HL-60 (cell line): ENCODE measurements at regions not wholly inside any gene's neighbourhood (a gene's known extent, or its start where the extent isn't known, plus 50 kb on each side); places are given as distances from the start of the nearest gene placed in this dataset.

Experiments used
- DNase-seq, 2 experiments: peaks; one replicate each; pipeline ENCODE4 v3.0.0-alpha.2; 2010 to 2020; ENCODE audit warnings: low read depth in 1 of 2, low spot score in 1 of 2
- H3K27ac ChIP-seq: fragments of 250-450 bp; sonication (Bioruptor Pico); replicated peaks from 2 replicates; pipeline ENCODE4 v1.5.1; 2020; ENCODE audit warnings: mild to moderate bottlenecking, moderate library complexity
- H3K27me3 ChIP-seq: fragments of 250-450 bp; sonication (Bioruptor Pico); 2 replicates; pipeline ENCODE4 v1.5.1; 2021; ENCODE audit warnings: mild to moderate bottlenecking, moderate library complexity; ENCODE audit not compliant: insufficient read depth, poor library complexity, severe bottlenecking
- H3K4me3 ChIP-seq: replicated peaks from 2 replicates; pipeline ENCODE4 v1.5.1; 2011; ENCODE audit warnings: mild to moderate bottlenecking, control low read depth, low read length; ENCODE audit not compliant: insufficient read depth
- GABPA ChIP-seq: IDR thresholded peaks from 2 replicates; pipeline ENCODE4 v1.6.1; 2012; ENCODE audit warnings: low read depth
- POLR2AphosphoS5 ChIP-seq: IDR thresholded peaks from 2 replicates; pipeline ENCODE4 v1.6.1; 2012; ENCODE audit warnings: low read depth
- SPI1 ChIP-seq: IDR thresholded peaks from 2 replicates; pipeline ENCODE4 v1.6.1; 2012; ENCODE audit warnings: low read depth, mild to moderate bottlenecking, borderline replicate concordance
- TF ChIP-seq, protein P1 (sequence below): IDR thresholded peaks from one replicate; pipeline ENCODE4 v1.5.1; 2011; ENCODE audit warnings: low read length, control low read depth, inconsistent platforms; ENCODE audit not compliant: insufficient read depth
- TF ChIP-seq, protein P2 (sequence below): IDR thresholded peaks from 2 replicates; pipeline ENCODE4 v1.6.1; 2012; ENCODE audit warnings: low read depth; ENCODE audit not compliant: insufficient replicate concordance

DNA sequence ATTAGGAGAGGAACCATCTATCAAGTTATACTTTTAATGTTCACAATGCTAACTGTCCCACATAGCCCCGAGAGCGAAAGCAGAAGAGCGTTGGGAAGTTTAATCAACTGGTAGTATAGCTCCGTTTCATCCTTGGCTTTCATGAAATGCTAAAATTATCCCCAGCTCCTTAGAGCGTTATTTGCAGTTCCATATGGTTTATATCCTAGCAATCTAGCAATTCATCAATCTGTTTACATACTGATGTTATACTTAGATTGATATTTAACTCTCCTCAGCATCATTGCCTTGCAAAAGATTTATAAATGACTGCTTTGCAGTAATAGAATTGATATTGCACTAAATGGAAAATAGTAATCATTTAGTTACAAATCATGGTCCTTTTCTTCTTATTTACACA is 419.8 kb downstream of the COG6 start:
- H3K27me3 ChIP-seq = peaks cover 5% of the 10 kb centered on the region
- DNase-seq = no peak
- TF ChIP-seq GABPA = no peak
- TF ChIP-seq, protein P1, sequence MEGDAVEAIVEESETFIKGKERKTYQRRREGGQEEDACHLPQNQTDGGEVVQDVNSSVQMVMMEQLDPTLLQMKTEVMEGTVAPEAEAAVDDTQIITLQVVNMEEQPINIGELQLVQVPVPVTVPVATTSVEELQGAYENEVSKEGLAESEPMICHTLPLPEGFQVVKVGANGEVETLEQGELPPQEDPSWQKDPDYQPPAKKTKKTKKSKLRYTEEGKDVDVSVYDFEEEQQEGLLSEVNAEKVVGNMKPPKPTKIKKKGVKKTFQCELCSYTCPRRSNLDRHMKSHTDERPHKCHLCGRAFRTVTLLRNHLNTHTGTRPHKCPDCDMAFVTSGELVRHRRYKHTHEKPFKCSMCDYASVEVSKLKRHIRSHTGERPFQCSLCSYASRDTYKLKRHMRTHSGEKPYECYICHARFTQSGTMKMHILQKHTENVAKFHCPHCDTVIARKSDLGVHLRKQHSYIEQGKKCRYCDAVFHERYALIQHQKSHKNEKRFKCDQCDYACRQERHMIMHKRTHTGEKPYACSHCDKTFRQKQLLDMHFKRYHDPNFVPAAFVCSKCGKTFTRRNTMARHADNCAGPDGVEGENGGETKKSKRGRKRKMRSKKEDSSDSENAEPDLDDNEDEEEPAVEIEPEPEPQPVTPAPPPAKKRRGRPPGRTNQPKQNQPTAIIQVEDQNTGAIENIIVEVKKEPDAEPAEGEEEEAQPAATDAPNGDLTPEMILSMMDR = no peak
- TF ChIP-seq SPI1 = no peak
- TF ChIP-seq, protein P2, sequence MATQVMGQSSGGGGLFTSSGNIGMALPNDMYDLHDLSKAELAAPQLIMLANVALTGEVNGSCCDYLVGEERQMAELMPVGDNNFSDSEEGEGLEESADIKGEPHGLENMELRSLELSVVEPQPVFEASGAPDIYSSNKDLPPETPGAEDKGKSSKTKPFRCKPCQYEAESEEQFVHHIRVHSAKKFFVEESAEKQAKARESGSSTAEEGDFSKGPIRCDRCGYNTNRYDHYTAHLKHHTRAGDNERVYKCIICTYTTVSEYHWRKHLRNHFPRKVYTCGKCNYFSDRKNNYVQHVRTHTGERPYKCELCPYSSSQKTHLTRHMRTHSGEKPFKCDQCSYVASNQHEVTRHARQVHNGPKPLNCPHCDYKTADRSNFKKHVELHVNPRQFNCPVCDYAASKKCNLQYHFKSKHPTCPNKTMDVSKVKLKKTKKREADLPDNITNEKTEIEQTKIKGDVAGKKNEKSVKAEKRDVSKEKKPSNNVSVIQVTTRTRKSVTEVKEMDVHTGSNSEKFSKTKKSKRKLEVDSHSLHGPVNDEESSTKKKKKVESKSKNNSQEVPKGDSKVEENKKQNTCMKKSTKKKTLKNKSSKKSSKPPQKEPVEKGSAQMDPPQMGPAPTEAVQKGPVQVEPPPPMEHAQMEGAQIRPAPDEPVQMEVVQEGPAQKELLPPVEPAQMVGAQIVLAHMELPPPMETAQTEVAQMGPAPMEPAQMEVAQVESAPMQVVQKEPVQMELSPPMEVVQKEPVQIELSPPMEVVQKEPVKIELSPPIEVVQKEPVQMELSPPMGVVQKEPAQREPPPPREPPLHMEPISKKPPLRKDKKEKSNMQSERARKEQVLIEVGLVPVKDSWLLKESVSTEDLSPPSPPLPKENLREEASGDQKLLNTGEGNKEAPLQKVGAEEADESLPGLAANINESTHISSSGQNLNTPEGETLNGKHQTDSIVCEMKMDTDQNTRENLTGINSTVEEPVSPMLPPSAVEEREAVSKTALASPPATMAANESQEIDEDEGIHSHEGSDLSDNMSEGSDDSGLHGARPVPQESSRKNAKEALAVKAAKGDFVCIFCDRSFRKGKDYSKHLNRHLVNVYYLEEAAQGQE = no peak
- no peak for TF ChIP-seq POLR2AphosphoS5
- H3K27ac ChIP-seq = no peak overlapping the region
- no peak overlapping the region for H3K4me3 ChIP-seq

DNA sequence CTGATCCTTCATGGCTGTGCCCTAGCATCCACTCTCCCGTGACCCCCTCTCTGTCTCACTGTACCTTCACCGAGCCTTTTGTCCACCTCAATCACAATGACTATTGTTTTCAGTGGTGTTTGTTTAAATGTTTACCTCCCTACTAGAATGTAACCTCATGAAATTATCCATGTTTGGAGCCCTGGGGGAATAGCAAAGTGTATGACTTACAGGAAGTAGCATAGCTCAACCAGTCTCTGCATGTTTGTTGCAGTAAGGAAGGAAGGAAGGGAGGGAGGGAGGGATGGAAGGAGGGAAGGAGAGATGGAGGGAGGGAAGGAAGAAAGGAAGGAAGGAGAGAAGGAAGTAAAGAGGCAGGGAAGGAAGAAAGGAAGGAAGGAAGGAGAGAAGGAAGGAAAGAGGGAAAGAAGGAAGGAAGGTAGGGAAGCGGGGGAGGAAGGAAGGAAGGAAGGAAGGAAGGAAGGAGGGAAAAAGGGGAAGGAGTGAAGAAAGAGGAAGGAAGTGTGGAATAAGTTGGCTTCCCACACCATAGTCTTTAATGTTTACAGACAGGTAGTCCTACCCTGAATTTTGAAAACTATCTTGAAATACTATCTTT is 421.4 kb downstream of the COG6 start:
- DNase-seq = no peak
- peaks cover 3% of the 10 kb centered on the region for H3K27me3 ChIP-seq
- no peak overlapping the region for H3K27ac ChIP-seq
- no peak for TF ChIP-seq POLR2AphosphoS5
- TF ChIP-seq, protein P1 = no peak
- no peak overlapping the region for H3K4me3 ChIP-seq

DNA sequence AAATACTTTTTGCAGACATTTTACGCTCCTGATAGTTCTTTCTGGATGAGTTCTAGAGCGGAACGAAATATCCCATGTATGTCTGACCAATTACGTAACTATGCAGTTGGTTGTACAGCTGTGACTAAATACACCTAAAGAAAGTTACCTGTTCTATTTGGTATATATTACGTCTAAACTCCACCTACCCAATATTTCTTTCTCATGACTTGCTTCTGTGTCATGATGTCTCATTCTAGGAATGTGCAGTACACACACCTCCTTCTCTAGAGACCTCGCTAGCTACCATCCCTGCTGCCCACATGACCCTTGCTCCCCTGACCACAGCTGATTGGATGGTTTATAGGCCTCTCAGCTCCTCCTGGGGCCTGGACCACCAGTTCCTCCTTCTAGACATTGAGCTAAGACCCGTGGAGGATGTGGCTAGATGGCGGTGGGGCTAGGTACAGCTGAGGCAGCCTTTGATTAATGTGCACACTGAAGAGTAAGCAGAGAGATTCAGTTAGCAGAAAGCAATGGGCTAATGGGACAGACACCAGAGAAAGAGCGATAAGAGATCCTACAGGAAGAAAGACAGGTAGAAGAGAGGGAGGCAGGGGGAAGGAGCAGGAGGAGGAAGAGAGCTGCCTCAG is 422.1 kb downstream of the COG6 start:
- DNase-seq = no peak
- no peak overlapping the region for H3K27ac ChIP-seq
- TF ChIP-seq POLR2AphosphoS5 (no peak), SPI1 (no peak), GABPA (no peak)
- TF ChIP-seq, protein P2 = no peak
- TF ChIP-seq, protein P1 = no peak
- no peak overlapping the region for H3K4me3 ChIP-seq
- peaks cover 3% of the 10 kb centered on the region for H3K27me3 ChIP-seq

DNA sequence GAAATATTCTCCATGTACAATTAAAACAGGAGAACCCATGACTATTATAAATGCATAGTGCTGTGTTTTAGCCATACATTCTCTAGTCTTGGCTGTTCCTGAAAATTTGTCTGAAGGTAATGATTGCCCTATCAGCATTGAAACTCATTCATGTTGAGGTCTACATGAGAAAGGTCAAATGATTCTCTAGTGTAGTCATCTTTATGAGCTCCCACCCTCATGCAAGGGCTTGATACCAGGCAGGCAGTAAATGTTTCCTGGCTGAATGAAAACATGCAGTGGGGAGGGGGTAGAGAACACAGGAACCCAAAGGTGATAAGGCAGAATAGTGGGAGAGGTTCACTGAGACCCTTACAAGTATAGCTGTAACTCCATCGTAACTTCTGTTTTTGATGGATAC is 424.3 kb downstream of the COG6 start:
- Histone ChIP-seq H3K27ac (no peak overlapping the region), H3K4me3 (no peak overlapping the region), H3K27me3 (no peaks in the 10 kb centered on the region)
- TF ChIP-seq, protein P1 = no peak
- no peak for TF ChIP-seq GABPA
- no peak for TF ChIP-seq POLR2AphosphoS5
- TF ChIP-seq, protein P2 = no peak
- no peak for TF ChIP-seq SPI1
- no peak for DNase-seq
